ENCODE measurements at regions not wholly inside any gene's neighbourhood (a gene's known extent, or its start where the extent isn't known, plus 50 kb on each side); places are given as distances from the start of the nearest gene placed in this dataset.

- 66 to 70% (median 69%) methylated on average over 11 of the region's 11 CpGs for WGBS, 5 donors
- intact Hi-C loops (cut with DNase I; ENCODE audit: low total_unique reads), result no loop called here
- H3K36me3 ChIP-seq, result no peaks in the 10 kb centered on the region
- TF ChIP-seq CTCF (IDR thresholded peaks at IDR 0.05 in 8 of 11, conservative IDR thresholded peaks at IDR 0.05 in 3 of 11), result no peak
- TF ChIP-seq POLR2A (IDR thresholded peaks at IDR 0.05), result no peak
- no peak for TF ChIP-seq POLR2AphosphoS5 (IDR thresholded peaks at IDR 0.05)
- peaks cover 0 to 36% (median 15%) of the 10 kb centered on the region in 8 donors for H3K9me3 ChIP-seq
- H3K4me1 ChIP-seq, result no peaks in the 10 kb centered on the region
- H3K27ac ChIP-seq, result no peak overlapping the region
- no peak for DNase-seq
- H3K27me3 ChIP-seq (replicated peaks in 1 of 7), result peaks cover 0 to 21% (median 0%) of the 10 kb centered on the region in 7 donors
- H3K4me3 ChIP-seq, result no peak overlapping the region
Measured at GRCh38 chr12:130226126-130226525, 63.9 kb downstream of the FZD10 start.

GRCh38 chr12:130226771-130227170 lies 64.5 kb downstream of the FZD10 start:
- Histone ChIP-seq H3K27me3 (replicated peaks in 1 of 7) (peaks cover 0 to 21% (median 0%) of the 10 kb centered on the region in 7 donors), H3K36me3 (no peaks in the 10 kb centered on the region), H3K9me3 (peaks cover 0 to 43% (median 16%) of the 10 kb centered on the region in 8 donors), H3K4me3 (no peak overlapping the region), H3K4me1 (no peaks in the 10 kb centered on the region), H3K27ac (no peak overlapping the region)
- 88 to 92% (median 90%) methylated on average over 13 of the region's 13 CpGs for WGBS, 5 donors
- DNase-seq, result no peak
- intact Hi-C loops (cut with DNase I; ENCODE audit: low total_unique reads), result no loop called here
- TF ChIP-seq POLR2A (IDR thresholded peaks at IDR 0.05) (no peak), CTCF (IDR thresholded peaks at IDR 0.05 in 8 of 11, conservative IDR thresholded peaks at IDR 0.05 in 3 of 11) (no peak), POLR2AphosphoS5 (IDR thresholded peaks at IDR 0.05) (no peak)

GRCh38 chr12:130227641-130228040 lies 65.4 kb downstream of the FZD10 start:
- no peaks in the 10 kb centered on the region for H3K36me3 ChIP-seq
- no peak for DNase-seq
- no peak overlapping the region for H3K4me3 ChIP-seq
- H3K4me1 ChIP-seq, result no peaks in the 10 kb centered on the region
- intact Hi-C loops (cut with DNase I; ENCODE audit: low total_unique reads), result no loop called here
- WGBS, 5 donors, result 51 to 76% (median 75%) methylated on average over 4 of the region's 4 CpGs
- H3K27me3 ChIP-seq (replicated peaks in 1 of 7), result peaks cover 0 to 14% (median 0%) of the 10 kb centered on the region in 7 donors
- peaks cover 0 to 49% (median 21%) of the 10 kb centered on the region in 8 donors for H3K9me3 ChIP-seq
- H3K27ac ChIP-seq, result no peak overlapping the region
- no peak for TF ChIP-seq POLR2AphosphoS5 (IDR thresholded peaks at IDR 0.05)

- Histone ChIP-seq H3K4me3 (no peak overlapping the region), H3K4me1 (no peaks in the 10 kb centered on the region), H3K9me3 (peaks cover 0 to 17% (median 8%) of the 10 kb centered on the region in 8 donors), H3K27me3 (replicated peaks in 1 of 7) (peaks cover 0 to 20% (median 0%) of the 10 kb centered on the region in 7 donors), H3K27ac (no peak overlapping the region), H3K36me3 (no peaks in the 10 kb centered on the region)
- intact Hi-C loops (cut with DNase I; ENCODE audit: low total_unique reads), result no loop called here
- 74 to 83% (median 80%) methylated on average over 9 of the region's 9 CpGs for WGBS, 5 donors
- TF ChIP-seq POLR2AphosphoS5 (IDR thresholded peaks at IDR 0.05) (no peak), POLR2A (IDR thresholded peaks at IDR 0.05) (no peak), CTCF (IDR thresholded peaks at IDR 0.05 in 8 of 11, conservative IDR thresholded peaks at IDR 0.05 in 3 of 11) (no peak)
- DNase-seq, result no peak
Measured at GRCh38 chr12:130236446-130236845, 74.2 kb downstream of the FZD10 start.

Measured in spleen (tissue), 11 donors.